H1 (cell line): ENCODE measurements at regions not wholly inside any gene's neighbourhood (a gene's known extent, or its start where the extent isn't known, plus 50 kb on each side); places are given as distances from the start of the nearest gene placed in this dataset.

Experiments used
- CTCF ChIA-PET: fragments of 300-600 bp; sonication (Branson Sonifier 250); formaldehyde crosslinking; loops from one replicate; lab custom pipeline; 2021; ENCODE audit not compliant: partially characterized antibody; lab: Charles Lee
- POLR2A ChIA-PET: fragments of 300-600 bp; sonication (Branson Sonifier 250); formaldehyde crosslinking; loops from one replicate; lab custom pipeline; 2021; ENCODE audit warnings: inconsistent platforms; ENCODE audit not compliant: partially characterized antibody; lab: Charles Lee
- DNase-seq, 2 experiments: peaks; one replicate each; pipeline versions ENCODE4 v3.0.0 to v3.0.0-alpha.2; 2010 to 2022; ENCODE audit warnings: low spot score in 2 of 2, low read depth in 1 of 2, mixed read lengths in 1 of 2
- FAIRE-seq: peaks from 2 replicates; lab custom pipeline; 2011; peaks lifted over from hg19 to GRCh38; lab: Jason Lieb, UNC
- H2AFZ ChIP-seq: 2 replicates; pipeline ENCODE4 v1.8.1; 2012; ENCODE audit warnings: low read length, inconsistent platforms
- H2AK5ac ChIP-seq: 2 replicates; pipeline ENCODE4 v1.6.1; 2013; ENCODE audit warnings: low read depth, low read length
- H2BK120ac ChIP-seq: replicated peaks from 2 replicates; pipeline ENCODE3; 2013; ENCODE audit warnings: low read depth, low read length, inconsistent platforms
- H2BK12ac ChIP-seq: 2 replicates; pipeline ENCODE4 v1.6.1; 2013; ENCODE audit warnings: low read depth, low read length
- H2BK15ac ChIP-seq: 2 replicates; pipeline ENCODE4 v1.6.1; 2013; ENCODE audit warnings: low read length
- H2BK20ac ChIP-seq: 2 replicates; pipeline ENCODE4 v1.6.1; 2013; ENCODE audit warnings: low read length
- H2BK5ac ChIP-seq: 2 replicates; pipeline ENCODE4 v1.6.1; 2013; ENCODE audit warnings: low read depth, low read length
- H3K14ac ChIP-seq: 2 replicates; pipeline ENCODE4 v1.6.1; 2013; ENCODE audit warnings: inconsistent platforms; ENCODE audit not compliant: insufficient read length
- H3K18ac ChIP-seq: 2 replicates; pipeline ENCODE4 v1.6.1; 2013; ENCODE audit warnings: low read length; ENCODE audit errors: extremely low read depth
- H3K23ac ChIP-seq: 2 replicates; pipeline ENCODE4 v1.6.1; 2013; ENCODE audit warnings: inconsistent platforms; ENCODE audit not compliant: insufficient read length
- H3K23me2 ChIP-seq: 2 replicates; pipeline ENCODE4 v1.6.1; 2013; ENCODE audit warnings: low read depth, low read length
- H3K27ac ChIP-seq: 2 replicates; pipeline ENCODE4 v1.6.1; 2011; ENCODE audit warnings: low read depth, low read length, inconsistent platforms
- H3K27me3 ChIP-seq, 4 experiments: replicated peaks in 1 of 4; 1 replicate in 1 of 4; 2 replicates in 3 of 4; pipeline versions ENCODE4 v1.6.1 to v1.8.1; 2011 to 2013; ENCODE audit warnings: low read length in 3 of 4, mild to moderate bottlenecking in 3 of 4, inconsistent platforms in 2 of 4, mixed read lengths in 2 of 4, moderate library complexity in 1 of 4; ENCODE audit not compliant: control insufficient read depth in 3 of 4, insufficient read depth in 3 of 4; ENCODE audit errors: extremely low read depth in 1 of 4
- H3K36me3 ChIP-seq, 4 experiments: 2 replicates each; pipeline versions ENCODE4 v1.6.1 to v1.8.1; 2011 to 2013; ENCODE audit warnings: mild to moderate bottlenecking in 4 of 4, low read length in 3 of 4, moderate library complexity in 2 of 4, control low read depth in 1 of 4, inconsistent platforms in 1 of 4; ENCODE audit not compliant: insufficient read depth in 4 of 4, control insufficient read depth in 2 of 4
- H3K4ac ChIP-seq: replicated peaks from 2 replicates; pipeline ENCODE3; 2013; ENCODE audit warnings: low read length, low read depth, mixed read lengths, inconsistent platforms; ENCODE audit not compliant: insufficient read length
- H3K4me1 ChIP-seq, 4 experiments: replicated peaks in 1 of 4; 1 replicate in 1 of 4; 2 replicates in 3 of 4; pipeline versions ENCODE4 v1.6.1 to v1.8.1; 2011 to 2013; ENCODE audit warnings: low read length in 3 of 4, inconsistent platforms in 2 of 4, mixed read lengths in 1 of 4; ENCODE audit not compliant: insufficient read depth in 4 of 4, control insufficient read depth in 3 of 4
- H3K4me2 ChIP-seq, 2 experiments: 2 replicates each; pipeline versions ENCODE4 v1.6.1 to v1.8.1; 2011 to 2013; ENCODE audit warnings: low read depth in 2 of 2, low read length in 2 of 2, control low read depth in 1 of 2, inconsistent platforms in 1 of 2, mild to moderate bottlenecking in 1 of 2; ENCODE audit not compliant: insufficient read depth in 1 of 2
- H3K4me3 ChIP-seq, 4 experiments: fragments of 200-600, 300-600 bp in 1 of 4; sonication (generic), shearing (Covaris generic), sonication (Bioruptor Twin) in 1 of 4; 2 replicates each; pipeline versions ENCODE4 v1.5.1 to v1.8.1; 2011 to 2016; ENCODE audit warnings: low read length in 4 of 4, low read depth in 3 of 4, control low read depth in 2 of 4, inconsistent platforms in 2 of 4, mild to moderate bottlenecking in 2 of 4, mixed read lengths in 1 of 4, moderate library complexity in 1 of 4; ENCODE audit not compliant: insufficient read depth in 2 of 4; ENCODE audit errors: extremely low read depth in 1 of 4
- H3K56ac ChIP-seq: replicated peaks from 2 replicates; pipeline ENCODE3; 2013; ENCODE audit warnings: low read depth, mild to moderate bottlenecking, mixed read lengths, low read length, inconsistent platforms; ENCODE audit not compliant: insufficient read length
- H3K79me1 ChIP-seq: 2 replicates; pipeline ENCODE4 v1.6.1; 2013; ENCODE audit warnings: low read depth, low read length, control low read depth
- H3K79me2 ChIP-seq, 2 experiments: 2 replicates each; pipeline versions ENCODE4 v1.6.1 to v1.8.1; 2012 to 2013; ENCODE audit warnings: low read length in 2 of 2, mild to moderate bottlenecking in 2 of 2, inconsistent platforms in 1 of 2; ENCODE audit not compliant: insufficient read depth in 2 of 2, control insufficient read depth in 1 of 2
- H3K9ac ChIP-seq, 4 experiments: replicated peaks in 1 of 4; 1 replicate in 1 of 4; 2 replicates in 3 of 4; pipeline versions ENCODE4 v1.6.1 to v1.8.1; 2011 to 2013; ENCODE audit warnings: low read depth in 3 of 4, low read length in 3 of 4, control low read depth in 2 of 4, mild to moderate bottlenecking in 2 of 4, moderate library complexity in 2 of 4, inconsistent platforms in 1 of 4; ENCODE audit errors: extremely low read depth in 1 of 4
- H3K9me3 ChIP-seq, 2 experiments: 2 replicates each; pipeline versions ENCODE4 v1.6.1 to v1.8.1; 2012 to 2013; ENCODE audit warnings: mild to moderate bottlenecking in 2 of 2, moderate library complexity in 2 of 2, control low read depth in 1 of 2, inconsistent platforms in 1 of 2, low read depth in 1 of 2, low read length in 1 of 2, mixed read lengths in 1 of 2; ENCODE audit not compliant: insufficient read depth in 2 of 2
- H4K20me1 ChIP-seq, 2 experiments: replicated peaks in 1 of 2; 2 replicates each; pipeline versions ENCODE3 to v1.8.1; 2011 to 2013; ENCODE audit warnings: inconsistent platforms in 2 of 2, low read length in 2 of 2, mild to moderate bottlenecking in 1 of 2; ENCODE audit not compliant: insufficient read depth in 2 of 2, control insufficient read depth in 1 of 2
- H4K5ac ChIP-seq: 2 replicates; pipeline ENCODE4 v1.6.1; 2013; ENCODE audit warnings: low read length, low read depth, mixed read lengths, inconsistent platforms; ENCODE audit not compliant: insufficient read length
- H4K8ac ChIP-seq: 2 replicates; pipeline ENCODE4 v1.8.0; 2013; ENCODE audit warnings: mild to moderate bottlenecking, moderate library complexity, low read length, inconsistent platforms; ENCODE audit not compliant: insufficient read depth; ENCODE audit errors: extremely low read depth
- H4K91ac ChIP-seq: replicated peaks from 2 replicates; pipeline ENCODE3; 2013; ENCODE audit warnings: low read length, mixed read lengths, inconsistent platforms; ENCODE audit not compliant: insufficient read length
- CBX5 ChIP-seq: fragments of 300-800, 300-1000 bp; sonication (generic); IDR thresholded peaks from 2 replicates; pipeline ENCODE4 v1.7.1; 2016; ENCODE audit warnings: antibody characterized with exemption, low read length, low read depth
- GABPA ChIP-seq: IDR thresholded peaks from 2 replicates; pipeline ENCODE4 v1.6.1; 2011; ENCODE audit warnings: mild to moderate bottlenecking, low read length, moderate library complexity, borderline replicate concordance; ENCODE audit not compliant: insufficient read depth
- WGBS, 2 experiments: shearing (Covaris generic) in 1 of 2; methylation state at CpG; one replicate each; pipeline versions ENCODE4 v1.1.6 to v1.1.7; 2013 to 2015; ENCODE audit warnings: low lambda C conversion rate in 2 of 2, mixed read lengths in 2 of 2, inconsistent platforms in 1 of 2, low coverage in 1 of 2, missing lambda C conversion rate in 1 of 2; ENCODE audit not compliant: insufficient replicate concordance in 2 of 2, insufficient coverage in 1 of 2, insufficient read length in 1 of 2; ENCODE audit errors: extremely low coverage in 1 of 2, missing lambda C conversion rate in 1 of 2; 5-methylcytosine and 5-hydroxymethylcytosine counted together

DNA sequence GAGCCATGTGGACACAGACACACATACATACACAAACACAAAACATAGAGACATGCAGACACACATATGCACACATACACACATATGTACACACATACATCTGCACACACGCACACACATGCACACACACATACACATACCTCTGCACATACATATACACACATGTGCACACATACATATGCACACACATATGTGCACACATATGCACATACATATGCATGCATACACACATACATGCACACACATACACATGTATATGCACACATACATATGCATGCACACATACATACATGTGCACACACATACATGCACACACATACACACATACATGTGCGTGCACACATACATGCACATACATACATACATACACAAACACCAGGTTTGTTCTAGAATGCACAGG is 236.3 kb upstream of the FOXK1 start:
- H3K4ac ChIP-seq = no peak overlapping the region
- POLR2A ChIA-PET = no interaction called here
- no peak overlapping the region for H4K91ac ChIP-seq
- WGBS, 2 experiments = 80% methylated on average over 2 of the region's 2 CpGs; no CpG with 5 or more reads in 1 of the 2 experiments
- H3K79me2 ChIP-seq = no peaks in the 10 kb centered on the region
- no peak overlapping the region for H2AK5ac ChIP-seq
- H2BK20ac ChIP-seq = no peak overlapping the region
- H3K27me3 ChIP-seq = no peaks in the 10 kb centered on the region; a peak in 1 of 7 replicates
- no peak overlapping the region for H4K5ac ChIP-seq
- no peak overlapping the region for H3K23ac ChIP-seq
- FAIRE-seq (no peak), DNase-seq (no peak)
- peaks cover 28 to 35% of the 10 kb centered on the region in 2 experiments for H3K9me3 ChIP-seq
- H2BK15ac ChIP-seq = no peak overlapping the region
- H4K8ac ChIP-seq = no peak overlapping the region
- no peak overlapping the region for H3K56ac ChIP-seq
- no peak overlapping the region for H2BK12ac ChIP-seq
- H3K27ac ChIP-seq = no peak overlapping the region
- no peak overlapping the region for H2AFZ ChIP-seq
- H3K36me3 ChIP-seq = no peaks in the 10 kb centered on the region
- no peak overlapping the region for H3K18ac ChIP-seq
- no peak overlapping the region for H3K4me3 ChIP-seq
- H3K14ac ChIP-seq = no peak overlapping the region
- no peak overlapping the region for H2BK5ac ChIP-seq
- H3K23me2 ChIP-seq = no peaks in the 10 kb centered on the region
- CTCF ChIA-PET = interaction anchor here (0.7 to 1.5 kb wide), 3 partner anchors 11 to 595 kb away, joined by 3 to 5 read pairs (median 3); no protein-coding TSS in a partner anchor
- TF ChIP-seq GABPA (no peak), CBX5 (no peak)
- no peaks in the 10 kb centered on the region for H3K4me1 ChIP-seq
- no peaks in the 10 kb centered on the region for H3K79me1 ChIP-seq
- H2BK120ac ChIP-seq = peak overlapping the region; percentile 54
- H3K4me2 ChIP-seq = no peak overlapping the region
- H3K9ac ChIP-seq = no peak overlapping the region
- H4K20me1 ChIP-seq = no peaks in the 10 kb centered on the region
